ENCODE measurements at regions not wholly inside any gene's neighbourhood (a gene's known extent, or its start where the extent isn't known, plus 50 kb on each side); places are given as distances from the start of the nearest gene placed in this dataset.

DNA sequence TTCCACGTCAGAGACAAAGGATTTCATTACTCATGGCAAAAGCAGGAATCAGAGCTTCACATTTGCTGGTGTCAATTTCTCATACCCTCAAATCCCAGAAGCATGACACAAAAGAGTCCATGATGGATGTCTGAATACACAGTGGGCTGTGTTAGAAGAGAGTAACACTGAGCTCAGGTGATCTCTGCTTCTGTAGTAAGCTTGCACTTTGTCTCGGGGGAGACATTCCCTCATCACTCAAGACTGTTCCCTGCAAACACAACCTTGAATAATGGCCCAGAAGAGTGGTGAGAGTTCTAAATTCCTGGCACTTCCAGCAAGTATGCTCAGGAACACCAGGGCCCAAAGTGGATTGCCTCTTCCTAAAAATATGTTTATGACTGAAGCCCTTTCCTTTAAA lies 1787.2 kb upstream of the SEL1L start:
- TF ChIP-seq, protein P1, sequence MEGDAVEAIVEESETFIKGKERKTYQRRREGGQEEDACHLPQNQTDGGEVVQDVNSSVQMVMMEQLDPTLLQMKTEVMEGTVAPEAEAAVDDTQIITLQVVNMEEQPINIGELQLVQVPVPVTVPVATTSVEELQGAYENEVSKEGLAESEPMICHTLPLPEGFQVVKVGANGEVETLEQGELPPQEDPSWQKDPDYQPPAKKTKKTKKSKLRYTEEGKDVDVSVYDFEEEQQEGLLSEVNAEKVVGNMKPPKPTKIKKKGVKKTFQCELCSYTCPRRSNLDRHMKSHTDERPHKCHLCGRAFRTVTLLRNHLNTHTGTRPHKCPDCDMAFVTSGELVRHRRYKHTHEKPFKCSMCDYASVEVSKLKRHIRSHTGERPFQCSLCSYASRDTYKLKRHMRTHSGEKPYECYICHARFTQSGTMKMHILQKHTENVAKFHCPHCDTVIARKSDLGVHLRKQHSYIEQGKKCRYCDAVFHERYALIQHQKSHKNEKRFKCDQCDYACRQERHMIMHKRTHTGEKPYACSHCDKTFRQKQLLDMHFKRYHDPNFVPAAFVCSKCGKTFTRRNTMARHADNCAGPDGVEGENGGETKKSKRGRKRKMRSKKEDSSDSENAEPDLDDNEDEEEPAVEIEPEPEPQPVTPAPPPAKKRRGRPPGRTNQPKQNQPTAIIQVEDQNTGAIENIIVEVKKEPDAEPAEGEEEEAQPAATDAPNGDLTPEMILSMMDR (IDR thresholded peaks at IDR 0.05; ENCODE audit: extremely low read depth in 1 of 2, insufficient read depth in 1 of 2, low read depth in 1 of 2, low read length in 2 of 2) = no peak
- no peak for TF ChIP-seq POLR2AphosphoS5 (IDR thresholded peaks at IDR 0.05; ENCODE audit: insufficient read depth, low read depth, low read length)
- no peak for TF ChIP-seq EZH2 (IDR thresholded peaks at IDR 0.05; ENCODE audit: borderline replicate concordance, low read depth, low read length, severe bottlenecking)
